ENCODE measurements at regions not wholly inside any gene's neighbourhood (a gene's known extent, or its start where the extent isn't known, plus 50 kb on each side); places are given as distances from the start of the nearest gene placed in this dataset.

DNA sequence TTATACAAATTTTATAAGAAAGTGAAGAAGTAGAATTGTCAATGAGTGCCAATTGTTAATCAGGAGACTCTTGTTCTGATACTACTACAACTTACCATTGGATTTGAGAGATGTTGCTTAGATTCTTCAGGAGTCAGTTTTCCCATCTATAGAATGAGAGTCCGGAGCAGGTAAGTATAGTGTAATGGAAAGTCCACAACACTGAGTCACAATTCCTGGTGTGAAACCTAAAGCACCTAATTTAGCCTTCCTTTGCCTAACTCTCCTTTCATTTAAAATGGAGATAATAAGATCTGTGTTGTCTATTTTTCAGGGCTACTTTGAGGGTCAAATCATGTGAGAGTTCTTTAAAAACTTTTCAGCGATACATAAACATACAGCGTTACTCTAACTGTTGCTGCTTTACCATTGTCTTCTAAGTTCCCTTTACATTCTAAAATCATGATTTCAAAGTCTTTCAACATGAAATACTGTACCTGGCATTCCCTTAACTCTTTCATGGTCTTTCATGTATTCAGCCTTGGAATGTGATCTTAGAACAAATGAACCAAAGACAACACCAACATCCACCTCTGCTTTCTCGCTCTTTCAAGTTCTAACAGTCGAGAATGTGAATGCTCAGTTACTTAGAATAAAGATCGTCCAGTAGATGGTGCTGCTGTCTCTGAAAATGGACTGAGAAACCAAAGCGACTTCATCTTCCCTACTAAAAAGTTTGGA is 90.9 kb downstream of the SLC30A10 start:
- ATAC-seq = peak; percentile 96

DNA sequence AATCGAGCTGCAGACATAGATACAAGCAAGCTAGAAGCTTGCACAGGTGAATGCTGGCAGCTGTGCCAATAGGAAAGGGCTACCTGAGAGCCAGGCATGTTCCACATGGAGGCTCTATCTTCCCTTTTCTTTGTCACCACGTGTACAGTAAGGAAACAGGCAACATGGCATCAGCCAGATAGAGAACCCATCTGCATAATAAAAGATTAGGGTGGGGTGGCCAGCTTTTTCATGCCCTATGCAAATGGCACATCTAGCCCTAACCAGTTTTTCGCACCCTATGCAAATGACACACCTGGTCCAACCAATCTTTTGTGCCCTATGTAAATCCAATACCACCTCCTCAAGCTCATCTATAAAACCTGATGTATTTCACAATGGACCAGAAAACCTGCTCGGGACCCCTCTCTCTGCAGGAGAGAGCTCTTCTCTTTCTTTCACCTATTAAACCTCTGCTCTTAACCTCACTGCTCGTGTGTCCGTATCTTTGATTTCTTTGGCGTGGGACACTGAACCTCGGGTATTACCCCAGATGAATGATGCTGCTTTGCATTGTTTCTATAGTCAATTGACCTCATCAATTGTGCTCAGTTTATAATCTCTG is 93.9 kb downstream of the SLC30A10 start:
- ATAC-seq = no peak
- TF ChIP-seq GLIS3 (CRISPR knock-in tag; IDR thresholded peaks at IDR 0.05) (no peak), ZC3H10 (CRISPR knock-in tag; IDR thresholded peaks at IDR 0.05) (no peak), SNAI2 (CRISPR knock-in tag; IDR thresholded peaks at IDR 0.05) (no peak)
- TF ChIP-seq, protein P1, sequence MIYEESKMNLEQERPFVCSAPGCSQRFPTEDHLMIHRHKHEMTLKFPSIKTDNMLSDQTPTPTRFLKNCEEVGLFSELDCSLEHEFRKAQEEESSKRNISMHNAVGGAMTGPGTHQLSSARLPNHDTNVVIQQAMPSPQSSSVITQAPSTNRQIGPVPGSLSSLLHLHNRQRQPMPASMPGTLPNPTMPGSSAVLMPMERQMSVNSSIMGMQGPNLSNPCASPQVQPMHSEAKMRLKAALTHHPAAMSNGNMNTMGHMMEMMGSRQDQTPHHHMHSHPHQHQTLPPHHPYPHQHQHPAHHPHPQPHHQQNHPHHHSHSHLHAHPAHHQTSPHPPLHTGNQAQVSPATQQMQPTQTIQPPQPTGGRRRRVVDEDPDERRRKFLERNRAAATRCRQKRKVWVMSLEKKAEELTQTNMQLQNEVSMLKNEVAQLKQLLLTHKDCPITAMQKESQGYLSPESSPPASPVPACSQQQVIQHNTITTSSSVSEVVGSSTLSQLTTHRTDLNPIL (CRISPR knock-in tag; IDR thresholded peaks at IDR 0.05; ENCODE audit: low read depth) = no peak

More for the DNA sequence above, 90.9 kb downstream of the SLC30A10 start:
- no peak for TF ChIP-seq SNAI2 (CRISPR knock-in tag; IDR thresholded peaks at IDR 0.05)
- no peak for TF ChIP-seq ZNF8 (CRISPR knock-in tag; IDR thresholded peaks at IDR 0.05)
- TF ChIP-seq, protein P2, sequence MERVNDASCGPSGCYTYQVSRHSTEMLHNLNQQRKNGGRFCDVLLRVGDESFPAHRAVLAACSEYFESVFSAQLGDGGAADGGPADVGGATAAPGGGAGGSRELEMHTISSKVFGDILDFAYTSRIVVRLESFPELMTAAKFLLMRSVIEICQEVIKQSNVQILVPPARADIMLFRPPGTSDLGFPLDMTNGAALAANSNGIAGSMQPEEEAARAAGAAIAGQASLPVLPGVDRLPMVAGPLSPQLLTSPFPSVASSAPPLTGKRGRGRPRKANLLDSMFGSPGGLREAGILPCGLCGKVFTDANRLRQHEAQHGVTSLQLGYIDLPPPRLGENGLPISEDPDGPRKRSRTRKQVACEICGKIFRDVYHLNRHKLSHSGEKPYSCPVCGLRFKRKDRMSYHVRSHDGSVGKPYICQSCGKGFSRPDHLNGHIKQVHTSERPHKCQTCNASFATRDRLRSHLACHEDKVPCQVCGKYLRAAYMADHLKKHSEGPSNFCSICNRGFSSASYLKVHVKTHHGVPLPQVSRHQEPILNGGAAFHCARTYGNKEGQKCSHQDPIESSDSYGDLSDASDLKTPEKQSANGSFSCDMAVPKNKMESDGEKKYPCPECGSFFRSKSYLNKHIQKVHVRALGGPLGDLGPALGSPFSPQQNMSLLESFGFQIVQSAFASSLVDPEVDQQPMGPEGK (CRISPR knock-in tag; IDR thresholded peaks at IDR 0.05; ENCODE audit: borderline replicate concordance) = no peak
- TF ChIP-seq TCF4 (CRISPR knock-in tag; IDR thresholded peaks at IDR 0.05; ENCODE audit: borderline replicate concordance) = no peak
- TF ChIP-seq BACH2 (CRISPR knock-in tag; IDR thresholded peaks at IDR 0.05; ENCODE audit: borderline replicate concordance) = no peak
- TF ChIP-seq GLIS3 (CRISPR knock-in tag; IDR thresholded peaks at IDR 0.05) = no peak
- no peak for TF ChIP-seq OSR1 (CRISPR knock-in tag; IDR thresholded peaks at IDR 0.05)
- no peak for TF ChIP-seq ESRRG (CRISPR knock-in tag; IDR thresholded peaks at IDR 0.05)
- TF ChIP-seq, protein P1 (CRISPR knock-in tag; IDR thresholded peaks at IDR 0.05; ENCODE audit: low read depth) = no peak
- no peak for TF ChIP-seq ZNF70 (CRISPR knock-in tag; IDR thresholded peaks at IDR 0.05)
- no peak for TF ChIP-seq ZC3H10 (CRISPR knock-in tag; IDR thresholded peaks at IDR 0.05)
- TF ChIP-seq RARB (CRISPR knock-in tag; IDR thresholded peaks at IDR 0.05) = no peak
- TF ChIP-seq PPARA (CRISPR knock-in tag; IDR thresholded peaks at IDR 0.05; ENCODE audit: borderline replicate concordance) = no peak
- TF ChIP-seq ZNF565 (CRISPR knock-in tag; conservative IDR thresholded peaks at IDR 0.05; ENCODE audit: low read depth) = no peak
- TF ChIP-seq ISL1 (CRISPR knock-in tag; IDR thresholded peaks at IDR 0.05) = no peak

DNA sequence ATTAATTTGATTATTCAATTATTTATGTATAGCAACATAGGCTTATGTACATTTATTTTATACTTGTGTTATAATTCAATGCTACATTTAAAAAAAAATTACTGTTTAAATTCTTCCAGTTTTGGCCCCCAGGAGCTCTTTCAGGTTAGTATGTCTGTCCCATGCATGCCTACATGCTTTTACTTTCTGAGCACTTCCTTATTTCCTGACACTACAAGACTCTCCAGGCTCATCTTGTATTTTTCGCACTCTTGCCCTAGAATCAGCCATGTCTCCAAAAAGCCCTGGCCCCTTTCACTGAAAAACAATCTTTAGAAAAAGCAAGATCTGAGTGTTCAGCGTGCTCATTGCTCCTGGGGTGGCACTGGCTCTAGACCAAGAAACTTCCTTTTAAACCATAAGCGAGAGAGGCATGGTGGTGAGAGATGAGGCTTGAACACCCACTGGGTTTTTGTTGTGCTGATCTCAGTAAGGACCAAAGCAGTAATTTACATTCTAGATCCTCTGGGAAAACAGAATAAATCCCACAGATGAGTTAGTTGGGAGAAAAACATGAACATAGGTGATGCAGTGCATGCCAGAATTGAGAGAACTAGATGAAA is 95.0 kb downstream of the SLC30A10 start:
- TF ChIP-seq ISL1 (CRISPR knock-in tag; IDR thresholded peaks at IDR 0.05) (no peak), ZFP3 (CRISPR knock-in tag; IDR thresholded peaks at IDR 0.05) (no peak), TOX (CRISPR knock-in tag; IDR thresholded peaks at IDR 0.05; ENCODE audit: borderline replicate concordance) (no peak), RARB (CRISPR knock-in tag; IDR thresholded peaks at IDR 0.05) (no peak), PPARA (CRISPR knock-in tag; IDR thresholded peaks at IDR 0.05; ENCODE audit: borderline replicate concordance) (no peak), CSDC2 (CRISPR knock-in tag; IDR thresholded peaks at IDR 0.05) (no peak), TCF4 (CRISPR knock-in tag; IDR thresholded peaks at IDR 0.05; ENCODE audit: borderline replicate concordance) (no peak), ZNF70 (CRISPR knock-in tag; IDR thresholded peaks at IDR 0.05) (no peak)
- TF ChIP-seq, protein P2 (CRISPR knock-in tag; IDR thresholded peaks at IDR 0.05; ENCODE audit: borderline replicate concordance) = no peak
- TF ChIP-seq, protein P3, sequence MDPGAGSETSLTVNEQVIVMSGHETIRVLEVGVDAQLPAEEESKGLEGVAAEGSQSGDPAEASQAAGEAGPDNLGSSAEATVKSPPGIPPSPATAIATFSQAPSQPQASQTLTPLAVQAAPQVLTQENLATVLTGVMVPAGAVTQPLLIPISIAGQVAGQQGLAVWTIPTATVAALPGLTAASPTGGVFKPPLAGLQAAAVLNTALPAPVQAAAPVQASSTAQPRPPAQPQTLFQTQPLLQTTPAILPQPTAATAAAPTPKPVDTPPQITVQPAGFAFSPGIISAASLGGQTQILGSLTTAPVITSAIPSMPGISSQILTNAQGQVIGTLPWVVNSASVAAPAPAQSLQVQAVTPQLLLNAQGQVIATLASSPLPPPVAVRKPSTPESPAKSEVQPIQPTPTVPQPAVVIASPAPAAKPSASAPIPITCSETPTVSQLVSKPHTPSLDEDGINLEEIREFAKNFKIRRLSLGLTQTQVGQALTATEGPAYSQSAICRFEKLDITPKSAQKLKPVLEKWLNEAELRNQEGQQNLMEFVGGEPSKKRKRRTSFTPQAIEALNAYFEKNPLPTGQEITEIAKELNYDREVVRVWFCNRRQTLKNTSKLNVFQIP (CRISPR knock-in tag; IDR thresholded peaks at IDR 0.05; ENCODE audit: borderline replicate concordance, low read depth) = no peak
- TF ChIP-seq, protein P4, sequence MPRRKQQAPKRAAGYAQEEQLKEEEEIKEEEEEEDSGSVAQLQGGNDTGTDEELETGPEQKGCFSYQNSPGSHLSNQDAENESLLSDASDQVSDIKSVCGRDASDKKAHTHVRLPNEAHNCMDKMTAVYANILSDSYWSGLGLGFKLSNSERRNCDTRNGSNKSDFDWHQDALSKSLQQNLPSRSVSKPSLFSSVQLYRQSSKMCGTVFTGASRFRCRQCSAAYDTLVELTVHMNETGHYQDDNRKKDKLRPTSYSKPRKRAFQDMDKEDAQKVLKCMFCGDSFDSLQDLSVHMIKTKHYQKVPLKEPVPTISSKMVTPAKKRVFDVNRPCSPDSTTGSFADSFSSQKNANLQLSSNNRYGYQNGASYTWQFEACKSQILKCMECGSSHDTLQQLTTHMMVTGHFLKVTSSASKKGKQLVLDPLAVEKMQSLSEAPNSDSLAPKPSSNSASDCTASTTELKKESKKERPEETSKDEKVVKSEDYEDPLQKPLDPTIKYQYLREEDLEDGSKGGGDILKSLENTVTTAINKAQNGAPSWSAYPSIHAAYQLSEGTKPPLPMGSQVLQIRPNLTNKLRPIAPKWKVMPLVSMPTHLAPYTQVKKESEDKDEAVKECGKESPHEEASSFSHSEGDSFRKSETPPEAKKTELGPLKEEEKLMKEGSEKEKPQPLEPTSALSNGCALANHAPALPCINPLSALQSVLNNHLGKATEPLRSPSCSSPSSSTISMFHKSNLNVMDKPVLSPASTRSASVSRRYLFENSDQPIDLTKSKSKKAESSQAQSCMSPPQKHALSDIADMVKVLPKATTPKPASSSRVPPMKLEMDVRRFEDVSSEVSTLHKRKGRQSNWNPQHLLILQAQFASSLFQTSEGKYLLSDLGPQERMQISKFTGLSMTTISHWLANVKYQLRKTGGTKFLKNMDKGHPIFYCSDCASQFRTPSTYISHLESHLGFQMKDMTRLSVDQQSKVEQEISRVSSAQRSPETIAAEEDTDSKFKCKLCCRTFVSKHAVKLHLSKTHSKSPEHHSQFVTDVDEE (CRISPR knock-in tag; IDR thresholded peaks at IDR 0.05) = no peak
- ATAC-seq = no peak

All from SK-N-SH treated with all-trans-retinoic acid at 6 μM for 48 hours (cell line).